Panc1 (cell line): ENCODE measurements at regions not wholly inside any gene's neighbourhood (a gene's known extent, or its start where the extent isn't known, plus 50 kb on each side); places are given as distances from the start of the nearest gene placed in this dataset.

Experiments used
- ATAC-seq: fragments of 200-7000 bp; cut with Tn5 transposase; 2 replicates; pipeline ENCODE4 v1.9.1; 2020; ENCODE audit warnings: mild to moderate bottlenecking, moderate library complexity
- BruUV-seq: library from RNA; stranded (reverse); fragments of 400-500 nt; replicated peaks from 2 replicates; lab custom pipeline; 2021; lab: Mats Ljungman, UMichigan
- CTCF ChIA-PET: fragments of 300-600 bp; sonication (Branson Sonifier 250); formaldehyde crosslinking; loops from one replicate; lab custom pipeline; 2022; ENCODE audit warnings: antibody characterized with exemption; lab: Charles Lee
- POLR2A ChIA-PET: fragments of 300-600 bp; sonication (Branson Sonifier 250); formaldehyde crosslinking; loops from one replicate; lab custom pipeline; 2022; ENCODE audit warnings: antibody characterized with exemption; lab: Charles Lee
- DNase-seq: peaks from one replicate; pipeline ENCODE4 v3.0.0-alpha.2; 2010; ENCODE audit warnings: low read depth, low spot score
- H3K27ac ChIP-seq: 2 replicates; pipeline ENCODE4 v1.5.1; 2011; ENCODE audit warnings: mild to moderate bottlenecking, low read length, inconsistent platforms
- H3K27me3 ChIP-seq: fragments of 200-500 bp; sonication (Bioruptor generic); 2 replicates; pipeline ENCODE4 v1.6.0; 2014; ENCODE audit warnings: low read length, inconsistent platforms; ENCODE audit not compliant: control insufficient read depth, insufficient read depth
- H3K36me3 ChIP-seq: fragments of 200-500 bp; sonication (Bioruptor generic); 2 replicates; pipeline ENCODE4 v1.5.1; 2014; ENCODE audit warnings: inconsistent platforms, mild to moderate bottlenecking, low read length, moderate library complexity; ENCODE audit not compliant: control insufficient read depth, insufficient read depth
- H3K4me1 ChIP-seq: 2 replicates; pipeline ENCODE4 v1.5.1; 2011; ENCODE audit warnings: inconsistent platforms, mild to moderate bottlenecking, low read length, moderate library complexity; ENCODE audit not compliant: control insufficient read depth, insufficient read depth
- H3K4me3 ChIP-seq, 2 experiments: 2 replicates each; pipeline ENCODE4 v1.5.1; 2011 to 2012; ENCODE audit warnings: low read depth in 2 of 2, low read length in 2 of 2, mild to moderate bottlenecking in 2 of 2, inconsistent platforms in 1 of 2, moderate library complexity in 1 of 2
- H3K9me3 ChIP-seq: fragments of 200-500 bp; sonication (Bioruptor generic); 2 replicates; pipeline ENCODE4 v1.5.1; 2014; ENCODE audit warnings: low read depth, mild to moderate bottlenecking, inconsistent platforms, low read length, moderate library complexity; ENCODE audit not compliant: control insufficient read depth, insufficient read depth
- CTCF ChIP-seq: fragments of 450-650 bp; IDR thresholded peaks from 2 replicates; pipeline ENCODE4 v1.5.1; 2017; ENCODE audit warnings: mild to moderate bottlenecking
- POLR2AphosphoS5 ChIP-seq: IDR thresholded peaks from 2 replicates; pipeline ENCODE4 v1.6.1; 2012; ENCODE audit warnings: mild to moderate bottlenecking, low read depth, low read length, moderate library complexity
- REST ChIP-seq, 2 experiments: IDR thresholded peaks; 2 replicates each; pipeline ENCODE4 v1.6.1; 2011 to 2012; ENCODE audit warnings: low read depth in 2 of 2, control low read depth in 1 of 2, low read length in 1 of 2, mild to moderate bottlenecking in 1 of 2, moderate library complexity in 1 of 2; ENCODE audit not compliant: insufficient read depth in 1 of 2
- SIN3A ChIP-seq: IDR thresholded peaks from 2 replicates; pipeline ENCODE4 v1.6.1; 2012; ENCODE audit warnings: low read depth, mild to moderate bottlenecking, low read length, moderate library complexity, borderline replicate concordance; ENCODE audit not compliant: insufficient read depth
- TCF7L2 ChIP-seq: IDR thresholded peaks from 2 replicates; pipeline ENCODE4 v1.6.1; 2011; ENCODE audit warnings: mild to moderate bottlenecking, low read depth, low read length, inconsistent platforms
- in situ Hi-C: cut with HindIII; loops from 2 replicates; pipeline ENCODE4 v1.10.0; 2016; ENCODE audit warnings: low sequenced_read_pairs, low pct_unique_long_range_greater_than_20kb
- intact Hi-C: fragments of 100-400 bp; cut with micrococcal nuclease; formaldehyde crosslinking; loops from one replicate; pipeline ENCODE4 v1.10.0; 2022; ENCODE audit not compliant: unreplicated experiment

GRCh38 chr2:184206045-184206444, 392.3 kb upstream of the ZNF804A start:
- H3K4me1 ChIP-seq = no peaks in the 10 kb centered on the region
- no peaks in the 10 kb centered on the region for H3K9me3 ChIP-seq
- ATAC-seq (no peak), DNase-seq (no peak)
- TF ChIP-seq SIN3A (no peak), REST (IDR thresholded peaks at IDR 0.05; ENCODE audit: insufficient read depth in 1 of 2, low read depth in 2 of 2, low read length in 1 of 2) (no peak)
- H3K27me3 ChIP-seq = no peaks in the 10 kb centered on the region
- no TSS peak for BruUV-seq
- H3K4me3 ChIP-seq = no peak overlapping the region
- in situ Hi-C loops (no loop called here), intact Hi-C loops (no loop called here)
- H3K27ac ChIP-seq = no peak overlapping the region
- ChIA-PET CTCF (no interaction called here), POLR2A (no interaction called here)
- H3K36me3 ChIP-seq = no peaks in the 10 kb centered on the region

GRCh38 chr2:184210329-184210728, 388.0 kb upstream of the ZNF804A start:
- TF ChIP-seq POLR2AphosphoS5 = no peak
- no peak for TF ChIP-seq REST (IDR thresholded peaks at IDR 0.05; ENCODE audit: insufficient read depth in 1 of 2, low read depth in 2 of 2, low read length in 1 of 2)
- no peak for TF ChIP-seq TCF7L2
- TF ChIP-seq CTCF = no peak
- no peak for TF ChIP-seq SIN3A
- POLR2A ChIA-PET = no interaction called here
- Histone ChIP-seq H3K27me3 (no peaks in the 10 kb centered on the region), H3K4me1 (no peaks in the 10 kb centered on the region), H3K4me3 (no peak overlapping the region), H3K9me3 (no peaks in the 10 kb centered on the region), H3K27ac (no peak overlapping the region), H3K36me3 (no peaks in the 10 kb centered on the region)
- ATAC-seq (no peak), DNase-seq (no peak)
- CTCF ChIA-PET = no interaction called here
- intact Hi-C loops (no loop called here), in situ Hi-C loops (no loop called here)
- no TSS peak for BruUV-seq
